NCI-H2029 (cell line): ENCODE measurements at regions not wholly inside any gene's neighbourhood (a gene's known extent, or its start where the extent isn't known, plus 50 kb on each side); places are given as distances from the start of the nearest gene placed in this dataset.
"Not testable (repeated sequence)": the region's sequence is repeated elsewhere in the genome, so short reads cannot be mapped to it uniquely, and the experiment has no call there.

Source experiments
- DNase-seq: peaks from one replicate; lab custom pipeline; 2025; lab: John Stamatoyannopoulos, UW

GRCh38 chr7:11221984-11222383, 248.3 kb downstream of the PHF14 start:
- DNase-seq = no peak

GRCh38 chr7:11224535-11224934, 250.9 kb downstream of the PHF14 start:
- no peak for DNase-seq

GRCh38 chr7:11228515-11228914, 254.8 kb downstream of the PHF14 start:
- peak; percentile 39 for DNase-seq

GRCh38 chr7:11231190-11231589, 257.5 kb downstream of the PHF14 start:
- no peak for DNase-seq

- no peak for DNase-seq
These were observed 258.8 kb downstream of the PHF14 start for GRCh38 chr7:11232462-11232861.

GRCh38 chr7:11233871-11234270, 260.2 kb downstream of the PHF14 start:
- DNase-seq = no peak

GRCh38 chr7:11235491-11235890, 261.8 kb downstream of the PHF14 start:
- DNase-seq = no peak

- peak; percentile 6 for DNase-seq
These were observed 263.0 kb downstream of the PHF14 start for GRCh38 chr7:11236680-11237079.

GRCh38 chr7:11237742-11238141, 264.1 kb downstream of the PHF14 start:
- no peak for DNase-seq

GRCh38 chr7:11239316-11239715, 265.6 kb downstream of the PHF14 start:
- no peak for DNase-seq

DNA sequence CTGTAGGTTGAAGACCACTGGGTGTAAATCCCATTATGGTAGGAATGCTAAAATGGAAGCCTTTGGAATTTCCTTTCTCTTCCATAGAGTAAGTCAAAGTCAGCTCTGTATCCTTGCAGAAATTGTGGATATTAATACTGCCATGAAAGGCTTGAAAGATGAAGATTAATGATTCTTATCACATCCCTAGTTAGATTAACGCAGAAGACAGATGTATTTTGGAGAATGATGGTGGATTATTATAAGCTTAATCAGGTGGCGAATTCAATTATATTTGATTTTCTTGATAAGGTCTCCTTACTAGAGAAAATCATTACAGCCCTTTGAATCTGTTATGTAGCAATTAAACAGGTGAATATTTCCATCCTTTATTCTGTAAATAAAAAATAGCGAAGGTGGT, 270.1 kb downstream of the PHF14 start:
- DNase-seq = no peak

- no peak for DNase-seq
These were observed 270.5 kb downstream of the PHF14 start for GRCh38 chr7:11244149-11244548.

- no peak for DNase-seq
These were observed 273.9 kb downstream of the PHF14 start for GRCh38 chr7:11247545-11247944.

DNA sequence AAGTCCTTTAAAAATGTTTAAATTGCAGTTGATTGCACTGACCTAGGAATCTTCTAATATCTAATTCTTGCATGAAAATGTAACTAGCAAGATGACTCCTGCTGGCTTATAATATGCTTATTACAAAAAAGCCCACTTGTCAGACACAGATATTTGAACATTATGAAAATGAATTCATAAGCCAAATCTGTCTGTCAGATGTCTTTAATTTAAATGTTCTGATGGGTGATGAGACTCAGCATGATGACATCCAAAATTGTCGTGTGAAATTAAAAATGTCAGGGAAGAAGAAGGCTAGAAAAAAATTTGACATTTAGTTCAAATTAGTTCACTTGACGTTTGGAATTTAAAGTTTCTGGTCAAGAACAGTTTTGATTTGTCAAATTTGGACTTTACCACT, 277.8 kb downstream of the PHF14 start:
- no peak for DNase-seq

- no peak for DNase-seq
These were observed 278.4 kb downstream of the PHF14 start for GRCh38 chr7:11252011-11252607.

- no peak for DNase-seq
These were observed 279.1 kb downstream of the PHF14 start for GRCh38 chr7:11252705-11253272.

- DNase-seq = no peak
These were observed 282.8 kb downstream of the PHF14 start for GRCh38 chr7:11256501-11256900.

DNA sequence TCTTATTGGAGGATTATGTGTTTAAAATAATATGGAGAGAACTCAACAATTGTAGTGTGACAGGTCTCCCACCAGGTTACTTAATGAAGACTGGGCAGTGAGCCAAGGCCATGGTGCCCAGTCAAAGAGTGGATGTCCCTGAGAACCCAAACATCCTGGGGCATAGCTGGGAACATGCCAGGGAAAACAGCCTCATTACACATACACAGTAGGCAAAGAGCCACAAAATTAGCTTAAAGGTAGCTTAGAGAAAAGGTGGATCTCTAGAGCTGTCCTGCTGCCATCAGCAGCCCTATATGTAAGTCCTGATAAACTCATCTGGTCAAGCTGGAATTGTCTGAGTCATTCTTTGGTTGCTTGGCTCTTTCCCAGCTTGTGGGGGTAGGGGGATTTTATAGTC, 287.8 kb downstream of the PHF14 start:
- peak; percentile 95 for DNase-seq

DNA sequence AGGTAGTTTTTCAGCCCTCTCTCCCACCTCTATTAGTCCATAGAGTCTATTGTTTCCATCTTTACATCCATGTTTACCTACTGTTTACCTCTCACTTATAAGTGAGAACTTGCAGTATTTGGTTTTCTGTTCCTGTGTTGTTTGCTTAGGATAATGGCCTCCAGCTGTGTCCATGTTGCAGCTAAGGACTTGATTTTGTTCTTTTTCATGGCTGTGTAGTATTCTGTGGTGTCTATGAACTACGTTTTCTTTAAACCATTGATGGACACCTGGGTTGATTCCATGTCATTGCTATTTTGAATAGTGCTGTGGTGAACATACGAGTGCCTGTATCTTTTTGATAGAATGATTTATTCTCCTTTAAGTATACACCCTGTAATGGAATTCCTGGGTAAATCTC, 292.4 kb downstream of the PHF14 start:
- DNase-seq = no peak

DNA sequence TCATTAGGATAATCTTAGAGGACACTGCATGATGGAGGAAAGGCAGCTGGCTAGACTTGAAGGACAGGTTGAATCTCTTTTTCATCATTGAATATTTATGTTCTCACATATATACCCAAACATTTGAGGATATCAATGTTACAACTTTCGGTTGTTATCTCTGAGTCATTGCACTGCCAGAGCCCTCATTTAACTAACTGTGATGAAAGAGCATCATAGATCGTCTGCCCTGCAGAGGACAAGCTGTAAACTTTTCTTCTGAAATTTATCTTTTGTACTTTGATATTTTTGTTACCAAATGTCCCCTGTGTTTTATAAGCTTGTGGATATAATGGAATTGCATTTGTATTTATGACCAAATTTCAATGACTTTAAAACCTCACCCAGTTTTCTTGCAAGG, 298.7 kb downstream of the PHF14 start:
- DNase-seq = no peak

DNA sequence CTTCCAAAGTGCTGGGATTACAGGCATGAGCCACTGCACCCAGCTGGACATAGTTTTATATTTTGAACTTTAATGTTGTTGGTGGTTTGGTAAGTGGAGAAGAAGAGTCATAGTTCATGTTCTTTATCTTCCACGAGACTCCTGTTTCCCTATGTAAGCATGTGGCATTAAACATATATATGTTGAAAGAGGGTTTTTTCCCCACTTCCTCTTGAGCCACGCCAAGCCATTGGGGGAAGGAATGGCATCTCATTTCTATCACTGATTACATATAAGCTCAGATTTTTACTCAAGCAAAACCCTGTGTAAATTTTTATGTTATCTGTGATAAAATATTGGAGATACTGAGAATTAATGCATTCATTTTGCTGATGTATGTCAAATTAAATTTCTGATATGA, 300.4 kb downstream of the PHF14 start:
- DNase-seq = no peak

- no peak for DNase-seq
These were observed 308.3 kb downstream of the PHF14 start for GRCh38 chr7:11281953-11282352.

DNA sequence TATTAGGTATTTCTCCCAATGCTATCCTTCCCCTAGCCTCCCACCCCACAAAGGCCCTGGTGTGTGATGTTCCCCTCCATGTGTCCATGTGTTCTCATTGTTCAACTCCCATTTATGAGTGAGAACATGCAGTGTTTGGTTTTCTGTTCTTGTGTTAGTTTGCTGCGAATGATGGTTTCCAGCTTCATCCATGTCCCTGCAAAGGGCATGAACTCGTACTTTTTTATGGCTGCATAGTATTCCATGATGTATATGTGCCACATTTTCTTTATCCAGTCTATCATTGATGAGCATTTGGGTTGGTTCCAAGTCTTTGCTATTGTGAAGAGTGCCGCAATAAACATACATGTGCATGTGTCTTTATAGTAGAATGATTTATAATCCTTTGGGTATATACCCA, 309.9 kb downstream of the PHF14 start:
- DNase-seq = not testable (repeated sequence)

GRCh38 chr7:11290863-11291262, 317.2 kb downstream of the PHF14 start:
- DNase-seq = no peak
